ENCODE measurements at regions not wholly inside any gene's neighbourhood (a gene's known extent, or its start where the extent isn't known, plus 50 kb on each side); places are given as distances from the start of the nearest gene placed in this dataset.

GRCh38 chr7:46156086-46156485 is 235.0 kb upstream of the IGFBP3 start (continued):
- TF ChIP-seq EZH2phosphoT487 (IDR thresholded peaks at IDR 0.05; ENCODE audit: unreplicated experiment) = no peak

- Mint-ChIP-seq H3K36me3 (ENCODE audit: low read depth) (no peaks in the 10 kb centered on the region), H3K27ac (no peak overlapping the region), H3K9me3 (no peaks in the 10 kb centered on the region), H3K27me3 (ENCODE audit: insufficient read depth, low read depth, poor library complexity) (peaks cover 8% of the 10 kb centered on the region), H3K4me1 (peaks cover 7% of the 10 kb centered on the region; the same call in 1 of the 3 replicates), H3K4me3 (no peak overlapping the region)
- DNase-seq (ENCODE audit: low spot score) (no peak), ATAC-seq (no peak)
- Histone ChIP-seq H3K4me2 (no peak overlapping the region), H3K79me2 (replicated peaks; ENCODE audit: insufficient read depth) (no peaks in the 10 kb centered on the region), H3K27me3 (ENCODE audit: insufficient read depth) (no peaks in the 10 kb centered on the region), H3K9me2 (ENCODE audit: insufficient read depth) (no peaks in the 10 kb centered on the region), H2AFZ (no peak overlapping the region; the same call in 1 of the 2 replicates), H3K36me3 (ENCODE audit: insufficient read depth) (no peaks in the 10 kb centered on the region), H4K20me1 (replicated peaks; ENCODE audit: insufficient read depth) (no peaks in the 10 kb centered on the region), H3K4me1 (ENCODE audit: insufficient read depth) (no peaks in the 10 kb centered on the region), H3K4me3 (no peak overlapping the region), H3F3A (replicated peaks; ENCODE audit: low read depth) (no peaks in the 10 kb centered on the region), H3K27ac (ENCODE audit: low read depth) (no peak overlapping the region)
- no peak for TF ChIP-seq ZNF114 (CRISPR knock-in tag; IDR thresholded peaks at IDR 0.05)
- no peak for TF ChIP-seq REST (IDR thresholded peaks at IDR 0.05; ENCODE audit: unreplicated experiment)
- no peak for TF ChIP-seq EZH2 (IDR thresholded peaks at IDR 0.05; ENCODE audit: low read depth, unreplicated experiment)
- no peak for TF ChIP-seq CTCF (conservative IDR thresholded peaks at IDR 0.05; ENCODE audit: low read depth in 2 of 2)
- TF ChIP-seq ZNF462 (CRISPR knock-in tag; IDR thresholded peaks at IDR 0.05) = no peak
- no peak for TF ChIP-seq CREB1 (CRISPR knock-in tag; IDR thresholded peaks at IDR 0.05; ENCODE audit: low read depth)
- TF ChIP-seq NANOG (IDR thresholded peaks at IDR 0.05; ENCODE audit: borderline replicate concordance) = no peak
- TF ChIP-seq POLR2AphosphoS5 (IDR thresholded peaks at IDR 0.05; ENCODE audit: low read depth) = no peak
Measured at GRCh38 chr7:46155367-46155766, 234.3 kb upstream of the IGFBP3 start.
